Erythroblast (primary cell): ENCODE measurements at regions not wholly inside any gene's neighbourhood (a gene's known extent, or its start where the extent isn't known, plus 50 kb on each side); places are given as distances from the start of the nearest gene placed in this dataset.

Experiments used
- GATA1 ChIP-seq: IDR thresholded peaks from 2 replicates; pipeline ENCODE4 v1.6.1; 2011; ENCODE audit warnings: low read depth, mild to moderate bottlenecking, control low read depth, low read length, moderate library complexity
- POLR2A ChIP-seq: IDR thresholded peaks from 2 replicates; pipeline ENCODE4 v1.6.1; 2011; ENCODE audit warnings: mild to moderate bottlenecking, low read length

GRCh38 chr4:13722649-13723048 lies 95.1 kb upstream of the BOD1L1 start:
- no peak for TF ChIP-seq POLR2A
- no peak for TF ChIP-seq GATA1
